TTC549 (cell line): ENCODE measurements at regions not wholly inside any gene's neighbourhood (a gene's known extent, or its start where the extent isn't known, plus 50 kb on each side); places are given as distances from the start of the nearest gene placed in this dataset.

ENCODE experiments used
- FAIRE-seq: peaks from 2 replicates; lab custom pipeline; 2012; peaks lifted over from hg19 to GRCh38; lab: Jason Lieb, UNC

DNA sequence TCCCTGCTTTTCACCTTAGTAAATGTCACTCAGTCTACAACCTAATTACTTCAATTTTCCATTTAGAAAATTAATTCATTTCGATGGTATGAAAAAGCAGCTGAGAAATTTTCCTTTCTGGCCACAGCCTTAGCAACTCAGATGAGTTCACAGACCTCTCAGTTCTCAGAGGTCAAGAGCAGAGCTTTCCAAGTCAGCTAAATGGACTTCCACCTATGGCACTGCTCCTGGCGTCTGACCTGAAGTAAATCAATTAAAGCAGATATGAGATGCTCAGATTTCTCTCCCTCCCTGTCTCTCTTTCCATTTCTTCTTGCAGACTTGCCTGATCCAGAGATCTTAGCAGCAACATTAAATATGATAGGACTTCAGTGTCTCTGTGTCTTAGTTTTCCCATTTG, 412.6 kb downstream of the QKI start:
- FAIRE-seq: no peak

DNA sequence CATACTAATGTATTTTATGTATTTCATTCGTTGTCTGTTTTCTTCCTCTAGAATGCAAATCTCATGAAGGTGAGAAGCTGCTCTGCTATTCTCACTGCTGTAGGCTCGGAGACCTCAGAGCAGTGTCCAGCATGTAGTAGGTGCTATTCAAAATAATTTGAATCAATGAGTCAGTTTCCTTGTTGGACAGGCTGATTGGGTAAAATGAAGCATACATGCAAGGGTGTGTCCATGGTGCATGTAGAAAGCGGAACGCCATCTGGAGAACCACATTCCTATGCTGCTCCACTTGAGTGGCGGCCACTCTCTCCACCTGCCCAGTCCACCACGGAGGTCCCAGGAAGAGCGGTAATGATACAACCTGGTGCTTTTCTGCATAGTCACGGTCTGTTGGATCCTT, 412.1 kb downstream of the QKI start:
- no peak for FAIRE-seq

DNA sequence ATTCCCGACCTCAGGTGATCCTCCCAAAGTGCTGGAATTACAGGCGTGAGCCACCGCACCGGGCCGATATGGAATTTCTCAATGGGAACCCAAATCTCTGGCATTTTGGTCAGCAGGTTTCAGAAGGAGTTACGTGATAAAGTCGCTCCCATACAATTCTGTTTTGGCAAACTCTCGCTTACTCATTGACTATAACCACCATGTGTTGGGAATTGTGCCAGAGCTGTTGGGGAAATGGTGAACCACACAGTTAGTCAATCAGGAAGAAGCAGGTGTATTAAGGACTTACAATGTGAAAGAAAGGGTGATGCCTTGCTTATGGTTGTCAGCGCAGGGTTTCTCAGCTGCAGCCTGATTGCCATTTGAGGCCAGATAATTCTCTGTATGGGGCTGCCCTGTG, 410.5 kb downstream of the QKI start:
- FAIRE-seq: no peak

DNA sequence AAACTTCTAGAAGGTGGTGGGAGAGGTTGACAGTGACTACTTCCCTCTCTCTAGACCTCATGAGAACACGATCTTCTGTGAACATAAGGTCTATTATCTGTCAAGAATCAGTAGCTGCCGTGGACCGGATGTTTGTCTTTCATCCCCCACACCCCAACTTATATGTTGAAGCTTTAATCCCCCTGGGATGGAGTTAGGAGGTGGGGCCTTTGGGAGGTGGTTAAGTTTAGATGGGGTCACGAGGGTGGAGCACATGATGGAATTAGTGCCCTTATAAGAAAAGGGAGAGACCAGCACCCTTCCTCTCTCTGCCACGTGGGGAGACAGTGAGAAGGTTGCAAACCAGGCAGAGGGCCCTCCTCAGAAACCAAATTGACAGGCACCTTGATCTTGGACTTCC, 409.1 kb downstream of the QKI start:
- no peak for FAIRE-seq

DNA sequence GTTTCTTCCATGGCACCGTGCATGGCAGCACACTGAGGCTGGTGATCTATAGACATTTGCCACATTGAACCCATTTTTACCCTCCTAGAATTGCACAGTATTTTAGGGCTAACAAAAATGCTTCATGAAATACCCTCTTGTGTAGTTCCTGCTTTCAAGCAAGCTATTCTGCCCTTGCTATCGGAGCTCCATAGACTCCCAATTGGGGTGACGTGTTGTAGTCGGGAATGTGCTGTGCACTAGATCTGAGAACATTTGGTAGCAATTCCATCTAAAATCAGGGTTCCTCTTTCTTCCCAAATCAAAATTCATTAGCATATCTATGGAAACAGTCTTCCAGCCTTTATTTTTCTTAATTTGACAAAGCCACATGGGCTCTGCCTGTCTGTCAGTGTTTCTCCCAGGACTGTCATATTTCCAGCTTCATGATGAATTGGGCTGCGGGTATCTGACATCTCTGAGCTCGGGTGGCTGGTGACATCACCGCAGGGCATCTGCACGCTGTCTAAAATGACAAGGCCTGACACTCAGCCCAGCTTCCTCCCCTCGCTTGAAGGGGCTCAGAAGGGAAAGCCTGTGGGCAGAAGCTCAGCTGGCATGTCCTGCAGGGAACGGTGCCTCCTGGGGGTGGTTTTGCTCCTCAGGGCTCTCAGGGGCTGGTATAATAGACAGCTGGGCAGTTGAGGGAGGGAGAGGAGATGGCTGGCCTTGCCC, 406.4 kb downstream of the QKI start:
- no peak for FAIRE-seq

DNA sequence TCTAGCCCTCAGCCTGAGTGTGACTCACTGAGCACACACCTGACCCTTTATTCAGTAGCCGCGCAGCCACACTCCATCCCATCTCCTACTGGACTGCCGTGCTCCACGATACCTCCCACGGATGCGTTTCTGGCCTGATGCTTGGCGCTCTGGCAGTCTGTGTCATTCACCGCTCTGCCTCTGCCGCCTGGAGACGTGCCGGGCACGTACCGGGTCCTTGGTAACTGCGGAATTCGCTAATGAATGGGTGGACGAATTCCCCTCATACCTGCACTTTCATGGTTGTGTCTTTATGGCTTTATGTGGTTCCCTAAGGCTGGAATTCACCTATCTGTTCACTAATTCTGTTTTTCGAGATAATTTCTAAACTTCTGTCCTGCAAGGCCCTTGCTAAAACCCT, 405.7 kb downstream of the QKI start:
- FAIRE-seq: no peak

DNA sequence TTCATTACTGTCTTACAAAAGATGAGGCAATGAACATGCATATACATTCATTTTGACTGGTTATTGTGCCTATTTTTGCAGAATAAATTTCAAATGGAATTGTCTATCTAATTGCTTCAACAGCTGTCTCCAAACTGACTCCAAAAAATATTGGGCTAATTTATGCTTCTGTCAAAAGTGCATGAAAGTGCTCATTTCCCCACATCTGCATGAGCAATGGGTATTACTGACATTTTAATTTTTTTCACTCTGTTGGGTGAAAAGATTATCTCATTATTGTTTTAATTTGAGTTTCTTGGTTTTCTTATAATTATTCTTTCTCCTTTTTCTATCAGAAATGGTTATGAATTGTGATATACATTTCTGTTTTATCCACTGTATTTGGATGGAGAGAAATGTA, 404.2 kb downstream of the QKI start:
- FAIRE-seq: no peak

DNA sequence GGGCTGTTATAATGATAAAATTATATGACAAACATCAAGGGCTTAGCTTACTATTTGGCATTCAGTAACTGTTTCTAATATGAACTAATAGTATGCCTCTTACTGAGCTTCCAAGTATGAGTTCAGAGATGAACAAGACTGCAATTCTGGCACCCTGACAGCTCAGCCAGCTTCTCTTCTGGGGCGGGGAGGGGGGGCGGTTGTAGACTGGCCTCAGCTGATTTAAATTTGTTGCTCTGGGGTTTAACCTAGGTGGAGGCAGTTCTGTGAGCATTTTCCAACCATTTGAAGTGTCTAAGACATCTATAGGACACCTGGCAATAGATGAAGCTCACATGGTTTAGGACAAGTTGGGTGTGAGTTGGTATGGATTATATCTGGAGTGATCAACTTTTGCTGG, 401.9 kb downstream of the QKI start:
- no peak for FAIRE-seq

DNA sequence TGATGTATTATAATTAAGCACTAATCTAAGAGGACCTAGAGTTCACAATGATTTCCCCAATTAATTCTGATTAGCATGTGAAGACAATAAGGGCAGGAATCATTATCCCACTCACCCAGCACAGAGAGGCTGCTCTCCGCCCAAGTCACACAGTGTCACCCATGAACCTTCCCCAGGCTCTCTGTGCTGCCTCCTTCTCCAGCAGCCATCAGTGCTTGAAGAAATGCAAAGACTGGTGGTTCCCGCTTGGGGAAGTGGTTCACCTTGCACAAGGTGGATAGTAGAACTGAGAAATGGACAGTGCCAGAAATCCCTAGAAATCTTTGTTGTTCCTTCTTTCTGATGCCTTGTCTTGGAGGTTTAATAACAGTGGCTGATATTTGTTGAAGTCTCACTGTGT, 401.3 kb downstream of the QKI start:
- no peak for FAIRE-seq

DNA sequence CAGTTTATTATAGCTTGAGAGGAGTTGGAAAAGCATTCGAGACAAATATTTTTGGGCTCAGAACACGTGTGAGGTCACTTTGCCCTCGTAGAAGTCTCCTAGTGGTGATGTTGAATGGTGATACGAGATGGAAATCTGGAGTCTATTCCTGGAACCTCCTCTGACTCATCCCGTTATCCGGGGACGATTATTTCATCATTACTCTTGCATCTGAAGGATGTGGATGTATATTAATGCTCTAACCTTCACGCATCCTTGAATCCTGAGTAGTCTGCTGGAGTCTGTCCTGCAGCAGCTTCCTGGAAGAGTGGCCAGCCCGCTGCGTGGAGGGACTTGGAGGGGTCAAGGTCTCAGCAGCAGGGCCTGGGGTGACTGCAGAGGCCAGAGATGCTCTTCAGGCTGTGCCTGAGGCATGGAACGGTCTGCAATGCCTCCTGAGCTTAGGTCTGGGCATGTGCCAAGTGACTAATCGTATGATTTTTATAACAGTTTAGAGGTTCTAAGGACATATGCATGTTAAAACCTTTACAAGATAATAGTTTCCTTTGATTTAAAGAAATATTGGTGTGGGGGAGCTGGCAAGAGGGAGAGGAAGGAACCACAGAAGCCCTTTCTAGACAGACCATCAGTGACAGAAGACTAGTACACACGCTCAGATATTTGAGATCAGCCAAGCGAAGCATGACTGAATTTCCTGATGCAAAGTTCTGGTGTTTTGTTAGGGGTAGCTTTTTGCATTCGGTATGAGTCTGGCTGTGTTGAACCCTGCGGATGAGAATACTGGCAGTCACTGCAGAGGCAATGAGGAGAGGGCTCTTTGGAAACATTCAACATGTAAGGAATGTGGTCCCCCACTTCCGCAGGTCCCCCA, 400.2 kb downstream of the QKI start:
- FAIRE-seq: no peak

DNA sequence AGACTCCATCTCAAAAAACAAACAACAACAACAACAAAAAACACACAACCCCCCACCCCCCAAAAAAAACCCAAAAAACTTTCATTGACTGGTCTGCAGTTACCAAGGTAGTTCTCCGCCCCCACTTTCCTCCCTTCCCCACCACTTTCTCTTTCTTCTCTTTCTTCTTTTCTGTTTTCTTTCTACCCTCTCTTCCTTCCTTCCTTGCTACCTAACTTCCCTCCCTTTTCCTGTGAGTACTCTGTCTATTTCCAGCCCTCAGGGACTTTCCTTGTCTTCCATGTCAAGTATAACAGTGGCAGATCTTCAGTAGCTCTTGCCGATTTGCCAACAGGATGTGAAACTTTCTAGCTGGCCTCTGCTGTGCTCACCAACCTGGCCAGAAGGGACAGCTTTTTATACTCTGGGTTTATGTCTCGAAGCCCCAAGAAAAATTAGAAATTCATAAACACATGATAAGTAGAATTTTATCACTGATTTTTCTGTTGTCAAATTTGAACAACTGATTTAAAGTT, 399.5 kb downstream of the QKI start:
- FAIRE-seq: no peak

DNA sequence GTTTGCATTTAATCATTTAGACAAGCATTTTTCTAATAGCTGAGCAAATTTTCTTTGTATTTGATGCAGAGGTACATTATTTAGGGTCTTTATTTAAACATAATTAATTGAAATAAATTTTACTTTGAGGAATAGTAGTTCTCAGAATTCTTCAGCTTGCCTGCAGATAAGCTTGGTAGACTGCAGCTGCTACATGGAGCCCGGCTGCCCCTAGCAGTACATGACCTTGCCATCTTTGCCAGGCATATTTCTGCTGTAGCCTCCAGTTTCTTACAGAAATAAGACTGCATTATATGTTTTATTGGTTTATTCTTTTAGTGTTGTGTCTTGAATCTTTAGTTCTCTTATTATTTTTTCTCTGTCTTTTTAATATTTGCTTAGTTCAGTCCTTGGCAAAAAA, 396.8 kb downstream of the QKI start:
- no peak for FAIRE-seq

DNA sequence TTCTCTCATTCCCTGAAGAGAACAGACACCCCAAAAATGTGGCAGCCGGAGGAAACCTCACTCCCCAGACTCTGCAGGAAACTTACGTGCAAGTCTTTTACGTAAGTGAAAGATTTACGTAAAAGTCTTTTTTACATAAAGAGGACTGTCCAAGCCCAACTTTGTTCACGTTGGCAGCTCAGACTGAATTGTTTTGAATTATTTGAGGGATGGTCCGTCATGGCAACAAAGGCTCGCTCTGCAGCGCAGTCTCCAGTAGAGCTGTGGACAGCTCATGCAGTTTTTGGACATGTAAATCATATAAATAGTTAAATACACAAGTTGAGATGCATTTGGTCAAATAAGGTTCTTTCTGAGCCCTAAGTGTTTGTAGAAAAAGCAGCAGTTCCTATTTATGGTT, 394.8 kb downstream of the QKI start:
- no peak for FAIRE-seq

DNA sequence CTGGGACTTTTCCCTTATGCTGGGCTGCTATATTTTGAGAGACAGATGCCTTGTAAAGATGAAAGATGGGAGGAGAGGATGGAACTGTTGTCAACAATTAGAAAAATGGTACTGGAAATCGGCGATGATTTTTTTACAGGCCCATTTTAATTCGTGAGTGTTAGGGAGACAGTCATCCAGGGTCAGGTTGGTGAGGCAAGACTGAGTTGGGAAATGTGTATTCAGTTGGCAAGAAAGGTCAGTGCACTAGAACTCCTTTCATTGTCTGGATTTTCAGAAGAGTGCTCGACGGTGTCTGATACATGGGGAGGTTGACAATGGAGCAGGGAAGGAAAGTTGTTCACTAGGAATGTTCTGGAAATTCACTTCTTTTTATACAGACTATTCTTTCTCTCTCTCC, 394.4 kb downstream of the QKI start:
- no peak for FAIRE-seq

DNA sequence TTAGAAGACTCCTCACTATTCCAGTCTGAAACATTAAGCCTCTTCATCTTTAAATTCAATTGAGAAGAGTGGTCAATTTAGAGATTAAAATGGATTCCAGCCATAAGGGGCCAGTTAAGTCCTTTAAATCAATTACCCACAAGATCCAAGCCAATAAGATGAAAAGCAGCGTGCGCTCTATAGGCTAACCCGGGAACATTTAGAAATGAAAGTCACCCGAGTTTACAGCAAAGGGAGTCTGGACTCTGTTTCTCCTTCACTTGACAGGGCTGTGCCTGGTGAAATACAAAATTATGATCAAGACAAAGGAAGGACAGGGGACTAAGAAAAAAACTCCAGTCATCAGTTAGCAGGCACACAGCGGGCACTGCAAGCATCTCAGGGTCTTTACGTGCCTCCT, 393.7 kb downstream of the QKI start:
- FAIRE-seq: no peak

DNA sequence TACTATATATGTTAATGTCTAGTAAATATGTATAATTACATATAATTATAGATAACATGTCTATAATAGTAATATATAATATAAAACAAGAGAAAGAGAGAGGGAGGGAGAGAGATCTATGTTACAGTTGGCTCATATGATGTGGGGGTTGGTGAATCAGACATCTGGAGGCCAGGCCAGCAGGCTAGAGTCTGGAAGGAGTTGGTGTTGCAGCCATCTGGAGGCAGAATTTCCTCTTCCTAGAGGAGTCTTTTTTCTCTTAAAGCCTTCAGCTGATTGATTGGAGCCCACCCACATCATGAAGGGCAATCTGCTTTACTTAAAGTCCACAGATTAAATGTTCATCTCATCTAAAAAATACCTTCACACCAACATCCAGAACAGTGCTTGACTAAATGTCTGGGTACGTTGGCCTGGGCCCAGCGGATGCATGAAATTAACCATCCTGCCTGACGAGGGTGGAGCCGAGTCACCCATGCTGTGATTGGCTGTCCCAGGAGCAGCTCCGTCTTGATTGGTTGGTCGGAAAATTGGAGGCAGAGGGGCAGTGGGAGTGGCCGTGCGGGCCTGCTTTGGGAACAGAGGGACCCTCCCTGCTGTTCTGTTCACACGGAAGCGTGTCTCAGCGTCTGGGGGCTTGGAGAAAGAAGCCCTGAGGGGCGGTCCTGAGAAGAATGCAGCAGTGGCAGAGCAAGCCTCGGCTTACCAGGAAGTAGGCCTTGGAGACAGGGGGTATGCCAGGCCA, 392.4 kb downstream of the QKI start:
- FAIRE-seq: no peak

DNA sequence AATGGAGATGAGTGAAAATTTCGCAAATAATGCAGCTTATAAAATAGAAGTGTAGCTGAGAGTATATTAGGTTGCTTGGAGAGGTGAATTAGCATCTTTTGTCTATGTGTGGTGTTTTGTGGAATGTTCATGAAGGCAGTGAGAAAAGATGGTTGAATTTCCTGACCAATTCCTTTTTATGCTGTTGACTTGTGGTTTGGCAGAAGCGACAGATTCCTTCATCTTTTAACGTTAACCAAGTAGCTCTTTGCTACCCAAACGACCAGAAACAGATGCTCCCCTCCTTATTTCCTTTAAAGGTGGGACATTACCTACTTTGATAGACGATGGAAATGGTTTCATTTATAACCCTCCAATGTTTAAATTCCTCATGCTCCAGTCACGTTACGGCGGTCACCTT, 390.5 kb downstream of the QKI start:
- FAIRE-seq: no peak

DNA sequence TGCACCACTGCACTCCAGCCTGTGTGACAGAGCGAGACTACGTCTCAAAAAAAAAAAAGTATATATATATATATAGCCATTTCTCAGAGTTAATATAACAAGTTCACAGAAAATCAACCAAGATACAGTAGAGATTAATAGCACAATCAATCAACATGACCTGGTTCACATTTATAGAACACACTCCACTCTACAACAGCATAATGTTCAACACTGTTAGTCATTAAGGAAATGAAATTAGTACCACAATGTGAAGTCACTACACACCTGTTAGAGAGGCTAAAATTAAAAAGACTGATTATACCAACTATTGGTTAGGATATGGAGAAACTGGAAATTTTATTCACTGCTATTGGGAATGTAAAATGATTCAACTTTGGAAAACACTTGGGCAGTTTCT, 387.7 kb downstream of the QKI start:
- FAIRE-seq: no peak

DNA sequence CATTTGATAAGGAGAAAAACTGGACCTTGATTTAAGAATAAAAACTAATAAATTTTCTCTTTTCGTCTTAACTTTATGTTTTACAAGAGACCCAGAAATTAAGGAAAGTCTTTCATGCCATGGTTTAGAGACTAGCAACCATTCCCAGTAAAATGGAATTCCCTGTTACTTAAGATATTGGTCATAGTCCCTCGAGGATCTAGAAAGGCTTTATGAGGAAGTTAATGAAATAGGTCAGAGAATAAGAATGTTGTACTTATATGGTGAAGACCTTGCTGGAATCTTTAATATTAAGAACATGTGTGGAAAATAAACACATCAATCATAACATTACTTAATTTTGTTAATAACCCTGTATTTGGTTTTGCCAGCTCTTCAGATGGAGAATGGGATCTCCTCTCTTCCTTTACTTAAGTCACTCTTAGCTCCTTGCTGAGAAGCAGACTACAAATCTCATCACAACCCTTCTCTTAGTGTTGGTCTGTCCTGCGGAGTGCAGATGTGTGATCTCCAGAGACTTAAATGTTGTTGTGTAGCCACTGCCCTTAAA, 382.9 kb downstream of the QKI start:
- FAIRE-seq: no peak

DNA sequence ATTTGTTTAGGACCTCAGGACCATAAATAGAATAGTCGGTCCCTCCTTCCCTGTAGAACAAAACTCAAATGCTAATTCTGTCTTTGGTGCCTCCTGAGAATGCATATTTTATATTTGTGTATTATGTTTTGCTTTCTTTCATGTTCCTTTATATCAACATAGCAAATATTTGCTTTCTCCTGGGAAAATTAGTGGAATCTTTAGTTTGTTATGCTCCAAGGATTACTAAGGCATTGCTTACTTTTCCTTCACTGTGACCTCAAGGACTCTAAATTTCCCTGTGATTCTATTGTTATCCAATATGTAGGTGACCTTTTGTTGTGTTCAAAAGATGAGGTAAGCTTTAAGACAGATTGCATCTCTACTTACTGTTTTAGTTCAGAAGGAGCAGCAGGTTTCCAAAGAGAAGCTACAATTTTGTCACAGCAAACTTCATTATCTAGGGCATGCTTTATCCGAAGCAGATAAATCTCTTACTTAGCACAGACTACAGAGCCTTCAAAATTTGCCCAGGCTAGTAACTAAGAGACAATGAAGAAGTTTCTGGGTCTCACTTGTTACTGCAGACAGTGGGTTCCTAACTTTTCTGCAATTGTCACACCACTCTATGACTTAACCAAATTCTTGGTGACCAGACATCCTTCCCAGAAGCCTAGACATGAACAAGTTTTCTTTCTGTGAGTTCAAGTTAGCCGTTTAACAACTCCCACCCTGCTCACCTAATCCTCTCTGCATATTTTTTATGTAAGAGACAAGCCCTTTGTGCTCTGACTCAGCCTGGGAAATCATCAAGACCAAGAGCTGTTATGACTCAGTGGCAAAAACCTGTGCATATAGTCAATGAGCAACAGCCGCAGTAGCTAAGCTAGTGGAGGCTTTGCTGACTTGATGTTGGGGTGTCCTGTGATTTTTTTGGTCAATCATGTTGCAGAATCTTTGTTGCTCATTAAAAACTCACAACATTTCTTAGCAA, 378.8 kb downstream of the QKI start:
- FAIRE-seq: no peak

DNA sequence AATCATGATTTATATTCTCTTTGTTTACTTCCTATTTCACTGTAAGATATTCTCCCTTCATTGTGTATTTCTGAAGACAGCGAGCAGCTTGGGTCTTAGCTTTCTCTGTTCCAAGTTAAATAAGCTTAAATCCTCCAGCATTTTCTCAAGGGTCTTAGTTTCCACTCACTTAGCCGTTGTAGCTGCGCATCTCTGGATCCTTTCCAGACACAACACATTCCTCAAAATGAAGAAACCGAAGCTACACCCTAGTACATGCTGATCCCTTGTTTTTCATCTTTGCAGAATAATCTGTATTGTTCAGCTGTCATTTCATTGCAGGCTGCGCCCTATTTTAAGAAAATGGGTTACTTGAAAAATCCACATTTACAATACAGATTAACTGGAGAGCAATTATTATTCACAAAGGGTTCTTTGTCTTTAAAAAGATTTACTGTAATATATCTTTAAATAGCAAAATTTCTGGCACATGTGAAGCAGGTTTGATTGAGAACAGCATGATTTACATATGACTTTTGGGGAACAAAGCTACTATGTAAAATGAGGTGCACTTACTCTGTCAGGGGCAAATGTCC, 375.8 kb downstream of the QKI start:
- FAIRE-seq: no peak
